ENCODE measurements at regions not wholly inside any gene's neighbourhood (a gene's known extent, or its start where the extent isn't known, plus 50 kb on each side); places are given as distances from the start of the nearest gene placed in this dataset.

DNA sequence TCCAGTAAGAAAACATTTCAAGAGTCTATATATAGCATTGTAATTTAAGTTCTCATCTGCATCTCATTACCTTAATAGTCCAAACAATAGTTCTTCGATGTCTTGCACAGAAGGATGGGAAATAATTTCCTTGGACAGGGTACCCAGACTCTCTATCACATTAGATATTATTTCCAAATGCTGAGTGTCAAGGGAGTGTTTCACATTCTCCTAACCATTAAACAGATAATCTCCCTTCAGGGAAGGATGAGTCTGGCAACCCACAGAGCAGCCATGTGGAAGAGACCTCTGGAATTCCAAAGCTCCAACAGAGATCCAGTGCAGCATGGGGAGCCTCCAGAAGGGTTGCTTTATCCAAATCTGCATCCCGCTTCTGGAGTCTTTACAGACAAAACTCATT lies 89.6 kb downstream of the FZD1 start:
- TF ChIP-seq, protein P1, sequence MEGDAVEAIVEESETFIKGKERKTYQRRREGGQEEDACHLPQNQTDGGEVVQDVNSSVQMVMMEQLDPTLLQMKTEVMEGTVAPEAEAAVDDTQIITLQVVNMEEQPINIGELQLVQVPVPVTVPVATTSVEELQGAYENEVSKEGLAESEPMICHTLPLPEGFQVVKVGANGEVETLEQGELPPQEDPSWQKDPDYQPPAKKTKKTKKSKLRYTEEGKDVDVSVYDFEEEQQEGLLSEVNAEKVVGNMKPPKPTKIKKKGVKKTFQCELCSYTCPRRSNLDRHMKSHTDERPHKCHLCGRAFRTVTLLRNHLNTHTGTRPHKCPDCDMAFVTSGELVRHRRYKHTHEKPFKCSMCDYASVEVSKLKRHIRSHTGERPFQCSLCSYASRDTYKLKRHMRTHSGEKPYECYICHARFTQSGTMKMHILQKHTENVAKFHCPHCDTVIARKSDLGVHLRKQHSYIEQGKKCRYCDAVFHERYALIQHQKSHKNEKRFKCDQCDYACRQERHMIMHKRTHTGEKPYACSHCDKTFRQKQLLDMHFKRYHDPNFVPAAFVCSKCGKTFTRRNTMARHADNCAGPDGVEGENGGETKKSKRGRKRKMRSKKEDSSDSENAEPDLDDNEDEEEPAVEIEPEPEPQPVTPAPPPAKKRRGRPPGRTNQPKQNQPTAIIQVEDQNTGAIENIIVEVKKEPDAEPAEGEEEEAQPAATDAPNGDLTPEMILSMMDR (IDR thresholded peaks at IDR 0.05): no peak
- TF ChIP-seq POLR2A (IDR thresholded peaks at IDR 0.05) (no peak), EP300 (IDR thresholded peaks at IDR 0.05) (no peak)
